Midbrain (tissue), 1 donor: ENCODE measurements at regions not wholly inside any gene's neighbourhood (a gene's known extent, or its start where the extent isn't known, plus 50 kb on each side); places are given as distances from the start of the nearest gene placed in this dataset.

Source experiments
- DNase-seq: peaks from one replicate; lab custom pipeline; 2025; lab: John Stamatoyannopoulos, UW

DNA sequence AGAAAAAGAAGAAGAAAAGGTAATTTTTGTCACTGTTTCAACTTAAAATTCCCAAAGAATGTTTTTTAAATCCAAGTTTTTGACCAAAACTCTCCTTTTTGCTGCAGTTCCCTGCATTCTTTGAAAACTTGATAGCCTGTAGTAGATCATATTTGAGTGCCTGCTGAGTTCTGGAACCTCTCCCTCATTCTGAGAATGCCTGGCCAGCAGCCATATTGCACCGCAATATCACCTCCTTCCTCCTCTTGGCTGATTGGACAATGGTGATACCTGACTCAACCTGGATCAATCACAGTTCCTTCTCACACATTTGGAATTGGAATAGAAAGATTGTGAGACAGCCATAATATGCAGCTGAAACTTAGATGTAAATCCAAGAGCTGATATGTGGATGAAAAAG lies 97.6 kb upstream of the GAP43 start:
- no peak for DNase-seq

GRCh38 chr3:115533218-115533617 lies 90.1 kb upstream of the GAP43 start:
- no peak for DNase-seq

GRCh38 chr3:115536171-115536570 lies 87.1 kb upstream of the GAP43 start:
- no peak for DNase-seq

DNA sequence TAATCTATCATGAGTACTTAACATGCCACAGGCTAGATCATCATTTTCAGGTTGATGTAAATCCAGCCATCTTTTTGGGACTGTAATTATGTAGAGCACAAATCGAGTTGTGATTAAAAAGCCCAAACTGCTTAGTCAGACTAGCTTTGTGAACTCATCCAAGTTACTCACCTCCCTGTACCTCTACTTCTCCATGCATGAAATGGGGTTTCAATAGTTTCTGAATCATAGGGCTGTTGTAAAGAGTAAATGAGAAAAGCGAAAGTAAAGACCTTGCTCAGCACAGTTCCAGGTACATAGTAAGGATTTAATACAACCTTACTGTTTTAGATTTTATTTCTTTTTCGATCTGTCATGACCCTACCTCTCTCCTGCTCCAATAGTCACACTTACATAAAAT lies 85.6 kb upstream of the GAP43 start:
- no peak for DNase-seq

DNA sequence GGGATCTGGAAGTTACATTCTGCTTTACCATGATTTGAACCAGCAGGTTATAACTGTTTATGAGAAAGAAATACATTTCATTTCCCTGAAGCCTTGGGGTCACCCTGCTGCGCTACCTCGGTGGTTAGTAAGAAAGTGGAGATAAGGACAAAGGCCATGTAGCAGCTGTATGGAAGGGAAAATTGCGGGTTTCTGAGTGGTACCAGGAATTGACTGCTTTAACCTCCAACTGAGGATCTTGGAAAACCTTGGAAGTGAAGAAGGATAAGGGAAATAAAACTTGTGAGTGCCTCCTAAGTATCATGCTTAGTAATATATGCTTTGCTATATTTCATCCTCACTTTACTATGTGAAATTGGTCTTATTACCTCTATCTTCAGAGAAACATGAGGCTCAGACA lies 76.1 kb upstream of the GAP43 start:
- no peak for DNase-seq

- DNase-seq, result peak; percentile 2
Measured at GRCh38 chr3:115548611-115549010, 74.7 kb upstream of the GAP43 start.

DNA sequence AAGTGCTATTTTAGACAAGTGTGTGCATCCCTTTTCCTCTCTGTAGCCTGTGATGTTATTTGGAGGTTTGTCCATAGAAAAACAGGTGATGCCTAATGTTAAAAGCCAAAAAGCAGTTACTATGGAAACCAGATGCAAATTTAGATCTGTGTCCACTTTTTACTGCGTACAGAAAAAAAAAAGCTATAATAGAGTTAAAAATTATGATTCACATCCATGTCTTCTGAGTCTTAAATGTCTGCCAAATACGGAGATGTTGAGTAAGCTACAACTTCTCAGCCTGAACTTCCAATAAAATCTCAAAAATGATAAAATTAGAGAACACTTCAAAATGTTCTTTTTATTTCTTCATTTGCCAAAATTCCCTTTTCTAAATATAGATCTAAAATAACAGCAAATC lies 74.2 kb upstream of the GAP43 start:
- DNase-seq, result no peak

DNA sequence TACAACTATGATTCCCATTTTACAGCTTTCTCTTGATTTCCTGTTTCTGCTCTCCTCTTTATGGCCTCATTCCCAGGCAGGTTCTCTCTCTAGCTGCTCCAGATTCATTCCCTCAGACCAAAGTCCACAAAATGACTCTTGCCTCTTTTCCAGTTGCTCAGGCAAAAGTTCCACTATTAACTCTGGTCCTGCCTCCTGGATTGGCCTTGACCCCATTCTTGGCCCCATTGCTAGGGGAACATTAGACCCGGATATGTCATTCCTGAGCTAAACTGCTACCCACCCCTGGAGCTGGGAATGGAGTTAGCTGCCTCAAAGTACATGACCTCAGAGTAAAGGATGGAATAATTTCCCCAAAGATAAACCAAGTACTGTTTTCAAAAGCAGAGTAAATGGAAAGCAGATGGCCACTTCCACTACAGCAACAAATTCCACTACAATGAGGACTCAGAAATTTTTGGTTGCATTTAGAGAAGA lies 73.0 kb upstream of the GAP43 start:
- DNase-seq, result no peak

DNA sequence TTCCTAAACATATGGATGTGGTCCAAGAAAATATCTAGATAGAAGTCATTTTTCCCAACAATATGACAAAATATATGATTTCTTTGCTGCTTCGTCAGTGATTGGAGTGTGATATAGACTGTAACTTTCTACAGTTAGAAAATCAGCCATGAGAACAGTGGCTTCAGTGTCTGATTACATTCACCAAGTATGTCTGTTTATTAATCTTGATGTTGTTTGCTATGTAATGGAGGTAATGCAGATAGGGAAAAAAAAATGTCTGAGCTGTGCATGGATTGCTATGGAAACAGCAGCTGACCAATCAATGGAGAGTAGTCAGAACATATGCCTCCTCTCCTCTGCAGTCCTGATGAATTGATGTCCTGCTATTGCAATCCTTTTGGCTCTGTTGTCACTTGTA lies 72.3 kb upstream of the GAP43 start:
- no peak for DNase-seq

- no peak for DNase-seq
Measured at GRCh38 chr3:115552007-115552406, 71.3 kb upstream of the GAP43 start.

DNA sequence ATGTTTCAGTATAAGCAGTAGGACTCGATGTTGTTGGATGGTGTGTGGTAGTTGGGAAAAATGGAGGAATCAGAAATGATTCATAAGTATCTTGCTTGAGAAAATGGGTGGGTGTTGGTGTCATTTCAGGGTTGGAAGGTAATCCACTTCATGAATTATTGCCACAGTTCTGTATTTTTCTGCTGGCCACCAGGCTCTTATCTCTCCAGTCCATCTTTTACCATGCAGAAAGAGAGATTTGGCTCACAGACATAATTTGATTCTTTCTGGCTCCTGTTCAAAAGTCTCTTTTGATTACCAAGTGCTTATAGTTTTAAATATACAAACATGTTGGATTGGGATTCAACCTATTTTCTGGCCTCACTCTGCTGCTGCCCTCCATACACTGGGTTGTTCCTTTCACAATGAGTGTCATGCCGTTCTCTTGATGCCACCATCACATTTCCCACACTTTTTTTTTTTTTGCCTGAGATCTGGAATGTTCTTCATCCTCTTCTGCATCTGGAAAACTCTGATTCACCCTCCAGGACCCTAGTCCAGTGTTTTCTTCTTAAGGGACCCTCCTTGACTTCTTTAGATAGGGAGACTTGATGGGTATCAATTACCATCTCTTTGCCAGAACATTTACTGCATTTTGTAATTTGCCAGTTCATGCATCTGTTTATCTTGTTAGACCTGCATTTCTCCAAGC lies 69.4 kb upstream of the GAP43 start:
- no peak for DNase-seq

DNA sequence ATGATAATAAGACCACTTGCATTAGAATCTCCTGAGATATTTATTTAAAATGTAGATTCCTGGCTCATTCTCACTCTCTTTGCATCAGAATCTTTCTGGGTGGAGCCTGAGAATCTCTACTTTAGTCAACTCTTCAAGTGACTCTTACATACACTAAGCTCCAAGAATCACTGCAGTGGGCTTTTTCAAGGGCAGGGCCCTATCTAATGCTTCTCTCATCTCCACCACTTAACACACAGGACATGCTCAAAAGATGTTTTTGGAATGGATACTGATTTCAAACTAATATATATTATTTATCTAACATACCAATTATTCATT lies 68.9 kb upstream of the GAP43 start:
- no peak for DNase-seq

DNA sequence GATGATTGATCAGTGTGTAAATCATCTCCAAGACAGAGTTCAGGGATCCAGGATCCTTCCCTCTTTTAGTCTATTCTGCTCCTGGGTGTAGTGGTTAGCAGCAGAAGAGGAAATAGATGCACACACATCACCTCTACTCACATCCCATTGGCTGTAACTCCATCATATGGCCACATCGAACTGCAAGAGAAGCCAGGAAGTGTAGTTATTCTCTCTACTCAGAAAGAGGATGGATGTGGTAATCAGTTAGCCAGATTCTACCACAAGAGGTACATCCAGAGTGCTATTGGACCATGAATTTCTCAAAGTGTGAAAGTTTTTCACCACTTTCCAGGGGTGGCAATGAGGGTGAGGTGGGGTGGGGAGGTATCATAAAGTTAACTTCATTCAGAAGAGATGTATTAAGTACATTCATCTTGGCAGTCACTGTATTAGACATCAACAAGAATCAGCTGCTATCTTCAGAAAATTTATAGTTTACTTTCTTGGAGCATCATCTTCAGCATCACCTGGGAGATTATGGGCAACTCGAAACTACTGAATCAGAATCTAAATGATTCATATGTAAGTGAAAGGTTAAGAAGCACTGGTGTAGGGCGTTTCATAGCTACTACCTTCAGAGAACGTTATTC lies 60.6 kb upstream of the GAP43 start:
- no peak for DNase-seq

DNA sequence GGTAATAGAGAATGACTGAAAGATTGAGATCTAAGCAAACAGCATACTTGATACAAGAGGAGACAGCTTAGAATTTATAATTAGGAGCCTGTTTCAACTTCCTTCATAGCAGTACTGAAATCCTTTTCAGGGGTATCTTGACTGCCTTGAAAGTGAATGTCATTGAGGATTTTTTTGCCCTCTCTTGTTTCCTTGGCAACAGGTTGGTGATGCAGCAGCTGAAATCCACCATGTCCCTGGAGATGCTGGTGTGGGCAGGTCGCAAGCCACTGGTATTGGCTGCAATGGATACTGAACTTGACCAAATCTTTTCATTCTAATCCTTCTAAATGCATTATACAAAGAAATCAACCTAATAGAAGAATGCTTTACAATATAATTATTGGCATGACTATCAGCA lies 59.3 kb upstream of the GAP43 start:
- DNase-seq, result no peak

DNA sequence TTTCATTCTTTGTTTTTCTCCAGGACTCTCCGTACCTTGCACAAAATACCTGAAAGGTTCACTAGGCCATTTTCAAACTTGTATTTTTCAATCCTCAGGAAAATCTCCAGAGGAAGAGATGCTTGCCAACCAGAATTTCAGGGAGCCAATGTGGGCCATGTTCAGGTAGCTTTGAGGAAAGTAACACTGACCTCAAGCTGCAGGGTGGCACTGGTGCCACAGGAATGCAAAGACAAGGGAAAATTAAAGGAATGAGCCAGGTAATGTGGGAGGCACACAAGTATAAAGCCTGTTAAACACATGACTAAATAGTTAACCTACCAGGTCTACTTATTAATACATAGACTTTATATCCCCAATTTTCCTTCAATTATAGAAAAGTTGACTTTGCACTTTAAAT lies 51.9 kb upstream of the GAP43 start:
- no peak for DNase-seq
